H1 (cell line): ENCODE measurements at regions not wholly inside any gene's neighbourhood (a gene's known extent, or its start where the extent isn't known, plus 50 kb on each side); places are given as distances from the start of the nearest gene placed in this dataset.

ENCODE experiments used
- CTCF ChIA-PET: fragments of 300-600 bp; sonication (Branson Sonifier 250); formaldehyde crosslinking; loops from one replicate; lab custom pipeline; 2021; ENCODE audit not compliant: partially characterized antibody; lab: Charles Lee
- POLR2A ChIA-PET: fragments of 300-600 bp; sonication (Branson Sonifier 250); formaldehyde crosslinking; loops from one replicate; lab custom pipeline; 2021; ENCODE audit warnings: inconsistent platforms; ENCODE audit not compliant: partially characterized antibody; lab: Charles Lee
- DNase-seq, 2 experiments: peaks; one replicate each; pipeline versions ENCODE4 v3.0.0 to v3.0.0-alpha.2; 2010 to 2022; ENCODE audit warnings: low spot score in 2 of 2, low read depth in 1 of 2, mixed read lengths in 1 of 2
- FAIRE-seq: peaks from 2 replicates; lab custom pipeline; 2011; peaks lifted over from hg19 to GRCh38; lab: Jason Lieb, UNC
- H2AFZ ChIP-seq: 2 replicates; pipeline ENCODE4 v1.8.1; 2012; ENCODE audit warnings: low read length, inconsistent platforms
- H2AK5ac ChIP-seq: 2 replicates; pipeline ENCODE4 v1.6.1; 2013; ENCODE audit warnings: low read depth, low read length
- H2BK120ac ChIP-seq: replicated peaks from 2 replicates; pipeline ENCODE3; 2013; ENCODE audit warnings: low read depth, low read length, inconsistent platforms
- H2BK12ac ChIP-seq: 2 replicates; pipeline ENCODE4 v1.6.1; 2013; ENCODE audit warnings: low read depth, low read length
- H2BK15ac ChIP-seq: 2 replicates; pipeline ENCODE4 v1.6.1; 2013; ENCODE audit warnings: low read length
- H2BK20ac ChIP-seq: 2 replicates; pipeline ENCODE4 v1.6.1; 2013; ENCODE audit warnings: low read length
- H2BK5ac ChIP-seq: 2 replicates; pipeline ENCODE4 v1.6.1; 2013; ENCODE audit warnings: low read depth, low read length
- H3K14ac ChIP-seq: 2 replicates; pipeline ENCODE4 v1.6.1; 2013; ENCODE audit warnings: inconsistent platforms; ENCODE audit not compliant: insufficient read length
- H3K18ac ChIP-seq: 2 replicates; pipeline ENCODE4 v1.6.1; 2013; ENCODE audit warnings: low read length; ENCODE audit errors: extremely low read depth
- H3K23ac ChIP-seq: 2 replicates; pipeline ENCODE4 v1.6.1; 2013; ENCODE audit warnings: inconsistent platforms; ENCODE audit not compliant: insufficient read length
- H3K23me2 ChIP-seq: 2 replicates; pipeline ENCODE4 v1.6.1; 2013; ENCODE audit warnings: low read depth, low read length
- H3K27ac ChIP-seq: 2 replicates; pipeline ENCODE4 v1.6.1; 2011; ENCODE audit warnings: low read depth, low read length, inconsistent platforms
- H3K27me3 ChIP-seq, 4 experiments: replicated peaks in 1 of 4; 1 replicate in 1 of 4; 2 replicates in 3 of 4; pipeline versions ENCODE4 v1.6.1 to v1.8.1; 2011 to 2013; ENCODE audit warnings: low read length in 3 of 4, mild to moderate bottlenecking in 3 of 4, inconsistent platforms in 2 of 4, mixed read lengths in 2 of 4, moderate library complexity in 1 of 4; ENCODE audit not compliant: control insufficient read depth in 3 of 4, insufficient read depth in 3 of 4; ENCODE audit errors: extremely low read depth in 1 of 4
- H3K36me3 ChIP-seq, 4 experiments: 2 replicates each; pipeline versions ENCODE4 v1.6.1 to v1.8.1; 2011 to 2013; ENCODE audit warnings: mild to moderate bottlenecking in 4 of 4, low read length in 3 of 4, moderate library complexity in 2 of 4, control low read depth in 1 of 4, inconsistent platforms in 1 of 4; ENCODE audit not compliant: insufficient read depth in 4 of 4, control insufficient read depth in 2 of 4
- H3K4ac ChIP-seq: replicated peaks from 2 replicates; pipeline ENCODE3; 2013; ENCODE audit warnings: low read length, low read depth, mixed read lengths, inconsistent platforms; ENCODE audit not compliant: insufficient read length
- H3K4me1 ChIP-seq, 4 experiments: replicated peaks in 1 of 4; 1 replicate in 1 of 4; 2 replicates in 3 of 4; pipeline versions ENCODE4 v1.6.1 to v1.8.1; 2011 to 2013; ENCODE audit warnings: low read length in 3 of 4, inconsistent platforms in 2 of 4, mixed read lengths in 1 of 4; ENCODE audit not compliant: insufficient read depth in 4 of 4, control insufficient read depth in 3 of 4
- H3K4me2 ChIP-seq, 2 experiments: 2 replicates each; pipeline versions ENCODE4 v1.6.1 to v1.8.1; 2011 to 2013; ENCODE audit warnings: low read depth in 2 of 2, low read length in 2 of 2, control low read depth in 1 of 2, inconsistent platforms in 1 of 2, mild to moderate bottlenecking in 1 of 2; ENCODE audit not compliant: insufficient read depth in 1 of 2
- H3K4me3 ChIP-seq, 4 experiments: fragments of 200-600, 300-600 bp in 1 of 4; sonication (generic), shearing (Covaris generic), sonication (Bioruptor Twin) in 1 of 4; 2 replicates each; pipeline versions ENCODE4 v1.5.1 to v1.8.1; 2011 to 2016; ENCODE audit warnings: low read length in 4 of 4, low read depth in 3 of 4, control low read depth in 2 of 4, inconsistent platforms in 2 of 4, mild to moderate bottlenecking in 2 of 4, mixed read lengths in 1 of 4, moderate library complexity in 1 of 4; ENCODE audit not compliant: insufficient read depth in 2 of 4; ENCODE audit errors: extremely low read depth in 1 of 4
- H3K56ac ChIP-seq: replicated peaks from 2 replicates; pipeline ENCODE3; 2013; ENCODE audit warnings: low read depth, mild to moderate bottlenecking, mixed read lengths, low read length, inconsistent platforms; ENCODE audit not compliant: insufficient read length
- H3K79me1 ChIP-seq: 2 replicates; pipeline ENCODE4 v1.6.1; 2013; ENCODE audit warnings: low read depth, low read length, control low read depth
- H3K79me2 ChIP-seq, 2 experiments: 2 replicates each; pipeline versions ENCODE4 v1.6.1 to v1.8.1; 2012 to 2013; ENCODE audit warnings: low read length in 2 of 2, mild to moderate bottlenecking in 2 of 2, inconsistent platforms in 1 of 2; ENCODE audit not compliant: insufficient read depth in 2 of 2, control insufficient read depth in 1 of 2
- H3K9ac ChIP-seq, 4 experiments: replicated peaks in 1 of 4; 1 replicate in 1 of 4; 2 replicates in 3 of 4; pipeline versions ENCODE4 v1.6.1 to v1.8.1; 2011 to 2013; ENCODE audit warnings: low read depth in 3 of 4, low read length in 3 of 4, control low read depth in 2 of 4, mild to moderate bottlenecking in 2 of 4, moderate library complexity in 2 of 4, inconsistent platforms in 1 of 4; ENCODE audit errors: extremely low read depth in 1 of 4
- H3K9me3 ChIP-seq, 2 experiments: 2 replicates each; pipeline versions ENCODE4 v1.6.1 to v1.8.1; 2012 to 2013; ENCODE audit warnings: mild to moderate bottlenecking in 2 of 2, moderate library complexity in 2 of 2, control low read depth in 1 of 2, inconsistent platforms in 1 of 2, low read depth in 1 of 2, low read length in 1 of 2, mixed read lengths in 1 of 2; ENCODE audit not compliant: insufficient read depth in 2 of 2
- H4K20me1 ChIP-seq, 2 experiments: replicated peaks in 1 of 2; 2 replicates each; pipeline versions ENCODE3 to v1.8.1; 2011 to 2013; ENCODE audit warnings: inconsistent platforms in 2 of 2, low read length in 2 of 2, mild to moderate bottlenecking in 1 of 2; ENCODE audit not compliant: insufficient read depth in 2 of 2, control insufficient read depth in 1 of 2
- H4K5ac ChIP-seq: 2 replicates; pipeline ENCODE4 v1.6.1; 2013; ENCODE audit warnings: low read length, low read depth, mixed read lengths, inconsistent platforms; ENCODE audit not compliant: insufficient read length
- H4K8ac ChIP-seq: 2 replicates; pipeline ENCODE4 v1.8.0; 2013; ENCODE audit warnings: mild to moderate bottlenecking, moderate library complexity, low read length, inconsistent platforms; ENCODE audit not compliant: insufficient read depth; ENCODE audit errors: extremely low read depth
- H4K91ac ChIP-seq: replicated peaks from 2 replicates; pipeline ENCODE3; 2013; ENCODE audit warnings: low read length, mixed read lengths, inconsistent platforms; ENCODE audit not compliant: insufficient read length
- ATF3 ChIP-seq: IDR thresholded peaks from 2 replicates; pipeline ENCODE4 v1.6.1; 2011; ENCODE audit warnings: low read depth, mild to moderate bottlenecking, low read length; ENCODE audit not compliant: insufficient read depth
- BCL11A ChIP-seq, 2 experiments: IDR thresholded peaks; one replicate each; pipeline ENCODE4 v1.6.1; 2011; ENCODE audit warnings: low read depth in 2 of 2, low read length in 2 of 2, mild to moderate bottlenecking in 2 of 2
- CHD1 ChIP-seq: IDR thresholded peaks from 2 replicates; pipeline ENCODE4 v1.6.1; 2012; ENCODE audit warnings: low read depth, low read length, improper control_type of control experiment
- CHD2 ChIP-seq: IDR thresholded peaks from 2 replicates; pipeline ENCODE4 v1.6.1; 2012; ENCODE audit warnings: low read length, improper control_type of control experiment
- EZH2 ChIP-seq: fragments of 200-600 bp; sonication (generic); IDR thresholded peaks from 2 replicates; pipeline ENCODE4 v1.7.1; 2012; ENCODE audit warnings: low read depth, mild to moderate bottlenecking, moderate library complexity, low read length, inconsistent platforms; ENCODE audit not compliant: severe bottlenecking
- KDM1A ChIP-seq: fragments of 200-600, 300-600 bp; sonication (generic); IDR thresholded peaks from 2 replicates; pipeline ENCODE4 v1.7.1; 2016; ENCODE audit warnings: mild to moderate bottlenecking, low read length, borderline replicate concordance
- KDM4A ChIP-seq: IDR thresholded peaks from one replicate; pipeline ENCODE4 v1.7.1; 2012; ENCODE audit warnings: low read depth, mild to moderate bottlenecking, moderate library complexity, low read length, inconsistent platforms; ENCODE audit not compliant: severe bottlenecking
- PHF8 ChIP-seq: fragments of 200-600 bp; sonication (generic); conservative IDR thresholded peaks from 2 replicates; pipeline ENCODE4 v1.7.1; 2012; ENCODE audit warnings: low read depth, mild to moderate bottlenecking, inconsistent platforms, low read length, moderate library complexity
- POLR2A ChIP-seq, 2 experiments: IDR thresholded peaks; 1 replicate in 1 of 2; 2 replicates in 1 of 2; pipeline ENCODE4 v1.6.1; 2011; ENCODE audit warnings: low read depth in 2 of 2, low read length in 2 of 2, mild to moderate bottlenecking in 2 of 2; ENCODE audit errors: control extremely low read depth in 1 of 2
- SIRT6 ChIP-seq: IDR thresholded peaks from one replicate; pipeline ENCODE4 v1.7.1; 2012; ENCODE audit warnings: low read length, inconsistent platforms
- SP2 ChIP-seq: IDR thresholded peaks from 2 replicates; pipeline ENCODE4 v1.6.1; 2012; ENCODE audit warnings: mild to moderate bottlenecking, low read length, inconsistent platforms
- TAF1 ChIP-seq: IDR thresholded peaks from 2 replicates; pipeline ENCODE4 v1.6.1; 2011; ENCODE audit warnings: mild to moderate bottlenecking, low read depth, low read length
- WGBS, 2 experiments: shearing (Covaris generic) in 1 of 2; methylation state at CpG; one replicate each; pipeline versions ENCODE4 v1.1.6 to v1.1.7; 2013 to 2015; ENCODE audit warnings: low lambda C conversion rate in 2 of 2, mixed read lengths in 2 of 2, inconsistent platforms in 1 of 2, low coverage in 1 of 2, missing lambda C conversion rate in 1 of 2; ENCODE audit not compliant: insufficient replicate concordance in 2 of 2, insufficient coverage in 1 of 2, insufficient read length in 1 of 2; ENCODE audit errors: extremely low coverage in 1 of 2, missing lambda C conversion rate in 1 of 2; 5-methylcytosine and 5-hydroxymethylcytosine counted together

GRCh38 chr10:130878131-130878530, 433.4 kb downstream of the TCERG1L start:
- no peak overlapping the region for H3K4ac ChIP-seq
- no peaks in the 10 kb centered on the region for H3K79me2 ChIP-seq
- no peak overlapping the region for H2BK15ac ChIP-seq
- no peak overlapping the region for H2BK5ac ChIP-seq
- no peaks in the 10 kb centered on the region for H3K23me2 ChIP-seq
- H2AFZ ChIP-seq = no peak overlapping the region
- ChIA-PET CTCF (no interaction called here), POLR2A (no interaction called here)
- H3K79me1 ChIP-seq = no peaks in the 10 kb centered on the region
- H3K9me3 ChIP-seq = no peaks in the 10 kb centered on the region
- no peak overlapping the region for H4K8ac ChIP-seq
- no peak overlapping the region for H3K27ac ChIP-seq
- DNase-seq = no peak
- no peaks in the 10 kb centered on the region for H3K27me3 ChIP-seq
- no peak overlapping the region for H2BK20ac ChIP-seq
- WGBS, 2 experiments = 80% methylated on average over 1 of the region's 1 CpG; no CpG with 5 or more reads in 1 of the 2 experiments
- H2AK5ac ChIP-seq = no peak overlapping the region
- H3K4me2 ChIP-seq = no peak overlapping the region
- no peak overlapping the region for H3K23ac ChIP-seq
- H3K4me1 ChIP-seq = no peaks in the 10 kb centered on the region
- no peak overlapping the region for H3K14ac ChIP-seq
- H3K18ac ChIP-seq = no peak overlapping the region
- H2BK12ac ChIP-seq = no peak overlapping the region
- no peak overlapping the region for H4K91ac ChIP-seq
- H3K36me3 ChIP-seq = no peaks in the 10 kb centered on the region
- no peak for FAIRE-seq
- H3K56ac ChIP-seq = no peak overlapping the region
- no peaks in the 10 kb centered on the region for H4K20me1 ChIP-seq
- no peak overlapping the region for H2BK120ac ChIP-seq
- no peak for TF ChIP-seq KDM4A
- no peak for TF ChIP-seq SP2
- TF ChIP-seq CHD1 = no peak
- no peak for TF ChIP-seq CHD2
- TF ChIP-seq EZH2 = no peak
- TF ChIP-seq PHF8 = no peak
- TF ChIP-seq SIRT6 = no peak
- no peak for TF ChIP-seq BCL11A (IDR thresholded peaks at IDR 0.05; ENCODE audit: low read depth in 2 of 2, low read length in 2 of 2)
- TF ChIP-seq KDM1A = no peak
- no peak for TF ChIP-seq TAF1
- TF ChIP-seq ATF3 = no peak
- no peak for TF ChIP-seq POLR2A (IDR thresholded peaks at IDR 0.05; ENCODE audit: control extremely low read depth in 1 of 2, low read depth in 2 of 2, low read length in 2 of 2)
- TF ChIP-seq, all 59 proteins: peak for 0
- no peak overlapping the region for H3K9ac ChIP-seq
- no peak overlapping the region for H3K4me3 ChIP-seq
- no peak overlapping the region for H4K5ac ChIP-seq
